Prostate gland (tissue), 2 donors: ENCODE measurements at regions not wholly inside any gene's neighbourhood (a gene's known extent, or its start where the extent isn't known, plus 50 kb on each side); places are given as distances from the start of the nearest gene placed in this dataset.

Source experiments
- POLR2AphosphoS5 ChIP-seq: sonication (generic); formaldehyde crosslinking; IDR thresholded peaks from one replicate; pipeline ENCODE4 v1.6.1; 2017; ENCODE audit warnings: antibody characterized with exemption
- TF ChIP-seq, protein P1 (sequence below), 4 experiments: fragments of 200-600 bp in 2 of 4; fragments of 450-650 bp in 2 of 4; sonication (generic) in 2 of 4; IDR thresholded peaks; 1 replicate in 3 of 4; 2 replicates in 1 of 4; pipeline ENCODE4 v1.5.1; 2016 to 2019; ENCODE audit warnings: antibody characterized with exemption in 4 of 4, mild to moderate bottlenecking in 2 of 4, moderate library complexity in 2 of 4

DNA sequence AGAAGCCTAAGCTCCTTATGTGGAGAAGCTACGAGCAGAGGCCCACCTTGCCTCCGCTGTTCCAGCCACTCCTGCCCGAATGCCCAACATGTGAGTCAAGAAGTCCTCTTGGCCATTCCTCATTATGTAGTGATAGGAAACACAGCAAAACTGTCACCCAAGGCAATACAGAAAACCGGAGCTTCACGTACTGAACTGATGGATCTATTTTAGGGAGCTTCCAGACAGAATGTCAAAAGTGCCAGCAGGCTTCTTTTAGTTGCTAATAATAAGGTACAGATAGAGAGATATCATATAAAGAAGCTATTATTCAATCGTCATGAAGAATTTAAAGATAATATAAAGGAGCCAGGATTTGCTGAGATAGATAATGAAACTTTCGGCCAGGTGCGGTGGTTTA, 91.6 kb upstream of the SYT10 start:
- no peak for TF ChIP-seq POLR2AphosphoS5
- TF ChIP-seq, protein P1, sequence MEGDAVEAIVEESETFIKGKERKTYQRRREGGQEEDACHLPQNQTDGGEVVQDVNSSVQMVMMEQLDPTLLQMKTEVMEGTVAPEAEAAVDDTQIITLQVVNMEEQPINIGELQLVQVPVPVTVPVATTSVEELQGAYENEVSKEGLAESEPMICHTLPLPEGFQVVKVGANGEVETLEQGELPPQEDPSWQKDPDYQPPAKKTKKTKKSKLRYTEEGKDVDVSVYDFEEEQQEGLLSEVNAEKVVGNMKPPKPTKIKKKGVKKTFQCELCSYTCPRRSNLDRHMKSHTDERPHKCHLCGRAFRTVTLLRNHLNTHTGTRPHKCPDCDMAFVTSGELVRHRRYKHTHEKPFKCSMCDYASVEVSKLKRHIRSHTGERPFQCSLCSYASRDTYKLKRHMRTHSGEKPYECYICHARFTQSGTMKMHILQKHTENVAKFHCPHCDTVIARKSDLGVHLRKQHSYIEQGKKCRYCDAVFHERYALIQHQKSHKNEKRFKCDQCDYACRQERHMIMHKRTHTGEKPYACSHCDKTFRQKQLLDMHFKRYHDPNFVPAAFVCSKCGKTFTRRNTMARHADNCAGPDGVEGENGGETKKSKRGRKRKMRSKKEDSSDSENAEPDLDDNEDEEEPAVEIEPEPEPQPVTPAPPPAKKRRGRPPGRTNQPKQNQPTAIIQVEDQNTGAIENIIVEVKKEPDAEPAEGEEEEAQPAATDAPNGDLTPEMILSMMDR (IDR thresholded peaks at IDR 0.05): no peak
